ENCODE measurements at regions not wholly inside any gene's neighbourhood (a gene's known extent, or its start where the extent isn't known, plus 50 kb on each side); places are given as distances from the start of the nearest gene placed in this dataset.
"Not testable (repeated sequence)": the region's sequence is repeated elsewhere in the genome, so short reads cannot be mapped to it uniquely, and the experiment has no call there.

GRCh38 chr2:111239107-111239506, 118.4 kb downstream of the BCL2L11 start:
- Mint-ChIP-seq H3K27ac (no peak overlapping the region), H3K4me1 (peaks cover 9% of the 10 kb centered on the region), H3K4me3 (no peak overlapping the region), H3K36me3 (peaks cover 14% of the 10 kb centered on the region), H3K9me3 (peaks cover 2% of the 10 kb centered on the region), H3K27me3 (peaks cover 4% of the 10 kb centered on the region)
- DNase-seq (no peak), ATAC-seq (ENCODE audit: low read depth) (peak; percentile 39)
- POLR2A ChIA-PET, result no interaction called here

- peaks cover 2% of the 10 kb centered on the region for H3K9me3 Mint-ChIP-seq
- POLR2A ChIA-PET, result no interaction called here
- no peak overlapping the region for H3K4me3 Mint-ChIP-seq
- ATAC-seq (ENCODE audit: low read depth) (no peak), DNase-seq (no peak)
- peaks cover 14% of the 10 kb centered on the region for H3K36me3 Mint-ChIP-seq
- H3K27me3 Mint-ChIP-seq, result peaks cover 4% of the 10 kb centered on the region
- no peak overlapping the region for H3K27ac Mint-ChIP-seq
- H3K4me1 Mint-ChIP-seq, result peaks cover 9% of the 10 kb centered on the region
Measured at GRCh38 chr2:111239581-111240249, 119.0 kb downstream of the BCL2L11 start.

- peaks cover 2% of the 10 kb centered on the region for H3K9me3 Mint-ChIP-seq
- H3K36me3 Mint-ChIP-seq, result peaks cover 12% of the 10 kb centered on the region
- peaks cover 9% of the 10 kb centered on the region for H3K4me1 Mint-ChIP-seq
- no peak overlapping the region for H3K4me3 Mint-ChIP-seq
- peaks cover 2% of the 10 kb centered on the region for H3K27me3 Mint-ChIP-seq
- POLR2A ChIA-PET, result no interaction called here
- no peak overlapping the region for H3K27ac Mint-ChIP-seq
- DNase-seq, result no peak
- no peak for ATAC-seq (ENCODE audit: low read depth)
Measured at GRCh38 chr2:111243295-111243694, 122.6 kb downstream of the BCL2L11 start.

DNA sequence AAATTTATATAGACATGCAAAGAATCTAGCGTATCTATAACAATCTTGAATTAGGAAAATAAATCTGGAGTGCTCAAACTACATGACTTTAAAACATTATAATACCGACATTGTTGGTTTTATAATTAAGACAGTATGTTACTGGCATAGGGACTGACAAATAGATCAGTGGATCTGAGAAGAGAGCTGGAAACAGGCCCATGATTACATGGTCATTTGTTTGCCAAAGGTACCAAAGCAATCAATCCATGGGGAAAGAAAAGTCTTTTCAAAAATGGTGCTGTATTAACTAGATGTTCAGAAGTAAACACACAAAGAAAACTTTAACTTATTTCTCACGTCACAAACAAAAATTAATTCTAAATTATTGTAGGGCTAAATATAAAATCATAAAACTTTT, 124.2 kb downstream of the BCL2L11 start:
- no peak for ATAC-seq (ENCODE audit: low read depth)

DNA sequence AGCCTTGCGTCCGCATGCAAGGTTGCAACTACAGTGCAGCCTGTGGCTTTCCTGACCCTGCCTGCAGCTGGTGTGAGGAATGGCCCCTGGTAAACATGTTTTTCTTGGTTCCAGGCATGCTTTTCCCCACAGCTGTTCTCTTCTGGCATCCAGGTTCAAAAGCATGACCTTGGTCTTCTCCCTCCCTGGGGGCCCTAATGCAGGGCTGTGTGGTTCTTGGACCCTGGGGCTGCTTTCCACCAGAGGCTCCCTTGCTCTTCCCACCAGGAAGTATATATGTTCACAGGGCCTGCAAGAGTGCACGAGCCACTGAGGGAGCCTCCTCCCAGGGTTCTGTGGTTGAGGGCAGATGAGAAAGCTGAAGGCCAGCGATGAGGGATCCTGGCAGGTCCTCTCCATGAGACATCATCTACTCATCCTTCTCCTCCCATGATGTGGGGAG, 125.9 kb downstream of the BCL2L11 start:
- no peak for DNase-seq
- no peak overlapping the region for H3K27ac Mint-ChIP-seq
- H3K4me1 Mint-ChIP-seq, result no peaks in the 10 kb centered on the region
- H3K27me3 Mint-ChIP-seq, result peaks cover 6% of the 10 kb centered on the region
- POLR2A ChIA-PET, result no interaction called here
- no peak for ATAC-seq (ENCODE audit: low read depth)
- H3K4me3 Mint-ChIP-seq, result no peak overlapping the region
- H3K36me3 Mint-ChIP-seq, result peaks cover 5% of the 10 kb centered on the region
- H3K9me3 Mint-ChIP-seq, result peaks cover 11% of the 10 kb centered on the region

More for the DNA sequence above, 124.2 kb downstream of the BCL2L11 start:
- Mint-ChIP-seq H3K9me3 (no peaks in the 10 kb centered on the region), H3K4me3 (no peak overlapping the region), H3K36me3 (peaks cover 6% of the 10 kb centered on the region), H3K4me1 (no peaks in the 10 kb centered on the region), H3K27ac (no peak overlapping the region), H3K27me3 (peaks cover 2% of the 10 kb centered on the region)
- POLR2A ChIA-PET, result no interaction called here
- no peak for DNase-seq

DNA sequence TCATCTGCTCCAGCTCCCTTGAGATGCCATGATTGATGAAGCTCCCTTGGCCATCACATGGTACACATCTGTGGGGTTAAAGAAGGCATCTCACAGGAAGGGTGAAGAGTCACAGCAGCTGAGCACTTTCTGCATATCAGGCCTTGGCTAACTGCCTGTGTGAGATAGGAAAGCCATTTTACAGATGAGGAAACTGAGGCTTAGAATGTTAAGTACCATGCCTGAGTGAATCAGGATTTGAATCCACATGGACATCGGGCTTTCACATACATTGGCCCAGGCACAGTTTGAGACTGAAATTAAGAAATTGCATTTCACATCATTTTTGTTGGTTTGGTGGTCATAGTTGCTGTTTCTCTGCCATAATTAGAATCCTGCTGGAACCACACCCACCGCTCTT, 126.8 kb downstream of the BCL2L11 start:
- Mint-ChIP-seq H3K27me3 (peaks cover 3% of the 10 kb centered on the region), H3K4me3 (no peak overlapping the region), H3K36me3 (peaks cover 10% of the 10 kb centered on the region), H3K4me1 (no peaks in the 10 kb centered on the region), H3K9me3 (peaks cover 18% of the 10 kb centered on the region), H3K27ac (no peak overlapping the region)
- no peak for ATAC-seq (ENCODE audit: low read depth)
- no peak for DNase-seq
- POLR2A ChIA-PET, result no interaction called here

- H3K4me1 Mint-ChIP-seq, result no peaks in the 10 kb centered on the region
- POLR2A ChIA-PET, result no interaction called here
- peaks cover 3% of the 10 kb centered on the region for H3K27me3 Mint-ChIP-seq
- no peak for DNase-seq
- peaks cover 18% of the 10 kb centered on the region for H3K9me3 Mint-ChIP-seq
- H3K27ac Mint-ChIP-seq, result no peak overlapping the region
- no peak for ATAC-seq (ENCODE audit: low read depth)
- peaks cover 10% of the 10 kb centered on the region for H3K36me3 Mint-ChIP-seq
- no peak overlapping the region for H3K4me3 Mint-ChIP-seq
Measured at GRCh38 chr2:111249806-111250205, 129.1 kb downstream of the BCL2L11 start.

DNA sequence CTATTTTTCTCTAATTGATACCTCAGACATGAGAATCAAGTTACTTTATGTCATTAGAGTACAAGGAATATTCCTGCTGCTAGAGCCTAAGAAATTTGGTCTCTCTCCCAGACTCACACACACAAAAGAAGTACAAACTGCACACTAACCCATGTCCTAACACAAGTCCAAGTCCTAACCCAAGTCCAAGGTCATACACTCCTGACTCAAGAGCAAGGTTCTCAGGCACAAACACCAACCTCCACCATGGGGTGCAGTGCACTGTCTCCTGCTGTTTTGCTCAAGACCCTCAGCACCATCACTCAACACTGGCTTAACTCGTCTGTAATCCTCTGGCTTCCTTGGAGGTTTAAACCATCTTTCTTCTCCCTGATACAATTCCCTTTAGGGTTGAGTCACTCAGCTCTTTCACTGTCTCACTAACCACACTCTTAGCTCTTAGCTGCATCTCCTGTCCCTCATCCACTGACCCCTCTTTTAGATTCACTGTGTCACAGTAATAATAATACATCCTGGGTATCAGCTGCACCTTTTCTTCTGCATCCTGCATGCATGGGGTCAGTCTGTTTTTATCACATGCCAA, 129.8 kb downstream of the BCL2L11 start:
- DNase-seq (no peak), ATAC-seq (ENCODE audit: low read depth) (no peak)
- Mint-ChIP-seq H3K4me3 (no peak overlapping the region), H3K27me3 (peaks cover 3% of the 10 kb centered on the region), H3K9me3 (peaks cover 18% of the 10 kb centered on the region), H3K36me3 (peaks cover 10% of the 10 kb centered on the region), H3K27ac (no peak overlapping the region), H3K4me1 (no peaks in the 10 kb centered on the region)
- POLR2A ChIA-PET, result no interaction called here

- peak overlapping the region; percentile 57 for H3K27ac Mint-ChIP-seq
Measured at GRCh38 chr2:111251711-111252110, 131.0 kb downstream of the BCL2L11 start.

DNA sequence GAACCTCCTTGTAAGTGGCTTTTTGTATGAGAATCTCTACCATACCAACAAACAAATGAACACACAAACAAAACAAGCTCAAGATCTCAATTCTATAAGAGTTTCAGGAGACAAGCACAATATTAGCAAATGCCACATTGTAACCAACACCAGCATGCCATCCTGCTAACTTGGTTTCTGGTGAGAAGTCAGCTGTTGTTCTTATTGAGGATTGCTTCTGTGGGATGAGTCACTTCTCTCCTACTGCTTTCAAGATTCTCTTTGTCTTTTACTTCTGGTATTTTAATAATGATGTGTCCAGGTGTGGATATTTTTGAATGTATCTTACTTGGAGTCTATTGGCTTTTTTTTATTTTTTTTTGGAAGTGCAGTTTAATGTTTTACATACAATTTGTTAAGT, 131.7 kb downstream of the BCL2L11 start:
- H3K4me3 Mint-ChIP-seq, result no peak overlapping the region
- DNase-seq, result no peak
- POLR2A ChIA-PET, result no interaction called here

More at GRCh38 chr2:111251711-111252110, 131.0 kb downstream of the BCL2L11 start:
- Mint-ChIP-seq H3K27me3 (peaks cover 3% of the 10 kb centered on the region), H3K36me3 (peaks cover 10% of the 10 kb centered on the region), H3K4me1 (no peaks in the 10 kb centered on the region), H3K4me3 (no peak overlapping the region), H3K9me3 (peaks cover 18% of the 10 kb centered on the region)
- ATAC-seq (ENCODE audit: low read depth), result no peak
- no peak for DNase-seq
- POLR2A ChIA-PET, result no interaction called here

DNA sequence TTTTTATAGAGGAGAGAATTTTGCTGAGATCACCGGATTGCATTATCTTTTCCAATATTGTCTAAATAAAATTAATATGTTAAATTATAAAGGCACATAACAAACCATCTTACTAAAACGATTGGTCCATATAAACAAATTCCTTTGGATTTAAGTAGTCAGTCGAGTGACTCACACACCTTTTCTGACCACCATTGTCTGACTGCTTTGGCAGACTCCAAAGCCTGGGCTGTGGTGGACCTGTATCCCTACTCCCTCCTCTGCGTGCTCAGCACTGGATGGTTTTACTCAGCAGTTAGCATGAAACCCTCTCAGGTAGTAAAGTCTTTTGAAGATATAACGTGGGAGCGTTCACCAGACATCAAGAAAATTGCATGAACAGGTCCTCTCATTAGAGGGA, 134.2 kb downstream of the BCL2L11 start:
- ATAC-seq (ENCODE audit: low read depth); DNase-seq; H3K4me3 Mint-ChIP-seq; H3K4me1 Mint-ChIP-seq; H3K36me3 Mint-ChIP-seq; POLR2A ChIA-PET; H3K27me3 Mint-ChIP-seq; H3K27ac Mint-ChIP-seq: not testable (repeated sequence)
- H3K9me3 Mint-ChIP-seq, result peaks cover 18% of the 10 kb centered on the region

More for the DNA sequence above, 131.7 kb downstream of the BCL2L11 start:
- ATAC-seq (ENCODE audit: low read depth), result no peak
- Mint-ChIP-seq H3K27me3 (peaks cover 3% of the 10 kb centered on the region), H3K9me3 (peaks cover 18% of the 10 kb centered on the region), H3K27ac (no peak overlapping the region), H3K4me1 (no peaks in the 10 kb centered on the region), H3K36me3 (peaks cover 10% of the 10 kb centered on the region)

GRCh38 chr2:111256628-111257027, 135.9 kb downstream of the BCL2L11 start:
- H3K4me1 Mint-ChIP-seq; POLR2A ChIA-PET; H3K27me3 Mint-ChIP-seq; H3K4me3 Mint-ChIP-seq; H3K36me3 Mint-ChIP-seq; H3K27ac Mint-ChIP-seq; DNase-seq; H3K9me3 Mint-ChIP-seq; ATAC-seq (ENCODE audit: low read depth): not testable (repeated sequence)

GRCh38 chr2:111257607-111258006, 136.9 kb downstream of the BCL2L11 start:
- H3K4me1 Mint-ChIP-seq; ATAC-seq (ENCODE audit: low read depth); DNase-seq; H3K27me3 Mint-ChIP-seq; H3K4me3 Mint-ChIP-seq; POLR2A ChIA-PET; H3K9me3 Mint-ChIP-seq; H3K27ac Mint-ChIP-seq; H3K36me3 Mint-ChIP-seq: not testable (repeated sequence)

DNA sequence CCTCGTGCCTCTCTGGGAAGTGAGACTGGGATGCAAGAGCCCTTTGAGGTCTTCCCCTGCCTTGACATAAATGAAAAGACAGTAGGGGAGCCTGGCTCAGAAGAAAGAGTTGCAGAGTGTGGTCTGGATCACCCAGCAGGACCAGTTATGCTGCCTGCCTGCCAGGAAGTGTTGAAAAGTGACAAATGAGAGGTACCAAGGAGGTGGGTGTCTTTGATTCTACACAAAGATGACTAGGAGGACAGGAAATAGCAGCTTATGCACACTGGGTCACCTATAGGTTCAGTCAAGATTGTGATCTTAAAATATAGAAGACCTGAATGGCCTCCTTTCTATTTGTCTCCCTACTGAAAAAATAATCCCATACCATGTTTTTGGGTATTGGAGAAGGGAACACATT, 137.6 kb downstream of the BCL2L11 start:
- H3K4me1 Mint-ChIP-seq, H3K4me3 Mint-ChIP-seq, DNase-seq, H3K27ac Mint-ChIP-seq, H3K9me3 Mint-ChIP-seq, POLR2A ChIA-PET, H3K27me3 Mint-ChIP-seq, H3K36me3 Mint-ChIP-seq: not testable (repeated sequence)
- peak; percentile 58 for ATAC-seq (ENCODE audit: low read depth)

Data from activated naive CD8-positive, alpha-beta T cell treated with anti-CD3 and anti-CD28 coated beads, Interleukin-2, amount 10 ng/mL, durations not matched to agents 7 days and 5 days (primary cell).